ENCODE measurements at regions not wholly inside any gene's neighbourhood (a gene's known extent, or its start where the extent isn't known, plus 50 kb on each side); places are given as distances from the start of the nearest gene placed in this dataset.

GRCh38 chr6:61606500-61606899 lies 679.5 kb downstream of the KHDRBS2 start:
- H2AFZ ChIP-seq (ENCODE audit: low read length), result no peak overlapping the region
- no peak overlapping the region for H4K91ac ChIP-seq (replicated peaks; ENCODE audit: insufficient read length, low read length)
- H3K56ac ChIP-seq (replicated peaks; ENCODE audit: insufficient read length, low read depth, low read length), result no peak overlapping the region
- no peak overlapping the region for H2AK5ac ChIP-seq (ENCODE audit: low read depth, low read length)
- 17% methylated on average over 2 of the region's 2 CpGs; no CpG with 5 or more reads in 1 of the 2 experiments for WGBS, 2 experiments (ENCODE audit: extremely low coverage in 1 of 2, insufficient coverage in 1 of 2, insufficient read length in 1 of 2, insufficient replicate concordance in 2 of 2, low coverage in 1 of 2, low lambda C conversion rate in 2 of 2, missing lambda C conversion rate in 1 of 2)
- no peak overlapping the region for H2BK12ac ChIP-seq (ENCODE audit: low read depth, low read length)
- H2BK120ac ChIP-seq (replicated peaks; ENCODE audit: low read depth, low read length), result no peak overlapping the region
- peak overlapping the region; percentile 95 for H4K5ac ChIP-seq (ENCODE audit: insufficient read length, low read depth, low read length)
- no peaks in the 10 kb centered on the region for H3K23me2 ChIP-seq (ENCODE audit: low read depth, low read length)
- H3K4ac ChIP-seq (replicated peaks; ENCODE audit: insufficient read length, low read depth, low read length), result no peak overlapping the region
- H2BK15ac ChIP-seq (ENCODE audit: low read length), result no peak overlapping the region
- peaks cover 0 to 7% (median 1%) of the 10 kb centered on the region in 4 experiments; a peak in 3 of 7 replicates for H3K4me1 ChIP-seq (replicated peaks in 1 of 4; ENCODE audit: control insufficient read depth in 3 of 4, insufficient read depth in 4 of 4, low read length in 3 of 4)
- no peak overlapping the region for H2BK20ac ChIP-seq (ENCODE audit: low read length)
- H3K27ac ChIP-seq (ENCODE audit: low read depth, low read length), result peak overlapping the region; percentile 53; the same call in 1 of the 2 replicates
- H3K14ac ChIP-seq (ENCODE audit: insufficient read length), result no peak overlapping the region
- peak overlapping the region; percentile 61 to 85 for H3K4me2 ChIP-seq (ENCODE audit: insufficient read depth in 1 of 2, low read depth in 2 of 2, low read length in 2 of 2)
- FAIRE-seq (peak; percentile 95), DNase-seq (ENCODE audit: low read depth in 1 of 2, low spot score in 2 of 2) (peak in 1 of 2 experiments; percentile 2)
- H3K4me3 ChIP-seq (ENCODE audit: extremely low read depth in 1 of 4, insufficient read depth in 2 of 4, low read depth in 3 of 4, low read length in 4 of 4), result peak overlapping the region in 2 of 4 experiments; percentile 4 to 49; a peak in 2 of 8 replicates
- H3K9ac ChIP-seq (replicated peaks in 1 of 4; ENCODE audit: extremely low read depth in 1 of 4, low read depth in 3 of 4, low read length in 3 of 4), result no peak overlapping the region
- H4K20me1 ChIP-seq (replicated peaks in 1 of 2; ENCODE audit: control insufficient read depth in 1 of 2, insufficient read depth in 2 of 2, low read length in 2 of 2), result no peaks in the 10 kb centered on the region
- no peaks in the 10 kb centered on the region; a peak in 1 of 4 replicates for H3K79me2 ChIP-seq (ENCODE audit: control insufficient read depth in 1 of 2, insufficient read depth in 2 of 2, low read length in 2 of 2)
- no peaks in the 10 kb centered on the region for H3K27me3 ChIP-seq (replicated peaks in 1 of 4; ENCODE audit: control insufficient read depth in 3 of 4, extremely low read depth in 1 of 4, insufficient read depth in 3 of 4, low read length in 3 of 4)
- H3K9me3 ChIP-seq (ENCODE audit: insufficient read depth in 2 of 2, low read depth in 1 of 2, low read length in 1 of 2), result peaks cover 5 to 6% of the 10 kb centered on the region in 2 experiments; a peak in 3 of 4 replicates
- CTCF ChIA-PET (ENCODE audit: partially characterized antibody), result no interaction called here
- no peaks in the 10 kb centered on the region; a peak in 2 of 8 replicates for H3K36me3 ChIP-seq (ENCODE audit: control insufficient read depth in 2 of 4, insufficient read depth in 4 of 4, low read length in 3 of 4)
- H3K79me1 ChIP-seq (ENCODE audit: low read depth, low read length), result no peaks in the 10 kb centered on the region
- H4K8ac ChIP-seq (ENCODE audit: extremely low read depth, insufficient read depth, low read length), result no peak overlapping the region
- H2BK5ac ChIP-seq (ENCODE audit: low read depth, low read length), result no peak overlapping the region
- H3K18ac ChIP-seq (ENCODE audit: extremely low read depth, low read length), result no peak overlapping the region
- no peak overlapping the region for H3K23ac ChIP-seq (ENCODE audit: insufficient read length)
- POLR2A ChIA-PET (ENCODE audit: partially characterized antibody), result interaction anchor here (1.6 kb wide), 1 partner anchor 25 kb away, joined by 3 read pairs; no protein-coding TSS in a partner anchor
